ENCODE measurements at regions not wholly inside any gene's neighbourhood (a gene's known extent, or its start where the extent isn't known, plus 50 kb on each side); places are given as distances from the start of the nearest gene placed in this dataset.

DNA sequence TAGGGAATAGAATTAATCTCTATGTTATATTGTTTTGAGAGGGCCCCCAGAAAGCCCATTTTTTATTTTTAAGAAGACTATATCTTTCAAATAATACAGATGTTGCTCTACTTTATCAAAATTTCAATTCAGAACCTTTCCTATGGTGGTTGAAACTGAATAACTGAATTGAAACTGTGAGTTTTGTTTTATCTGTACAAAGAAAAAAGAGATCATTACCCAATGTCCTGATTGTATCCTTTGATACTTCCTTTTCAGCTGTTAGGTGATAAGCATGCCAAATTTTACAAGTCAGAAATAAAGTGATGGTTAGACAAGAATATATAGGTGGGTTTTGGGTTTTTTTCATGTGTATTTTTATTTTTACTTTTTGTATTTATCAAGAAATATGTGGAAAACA lies 1293.1 kb upstream of the USP15 start:
- TF ChIP-seq, protein P1, sequence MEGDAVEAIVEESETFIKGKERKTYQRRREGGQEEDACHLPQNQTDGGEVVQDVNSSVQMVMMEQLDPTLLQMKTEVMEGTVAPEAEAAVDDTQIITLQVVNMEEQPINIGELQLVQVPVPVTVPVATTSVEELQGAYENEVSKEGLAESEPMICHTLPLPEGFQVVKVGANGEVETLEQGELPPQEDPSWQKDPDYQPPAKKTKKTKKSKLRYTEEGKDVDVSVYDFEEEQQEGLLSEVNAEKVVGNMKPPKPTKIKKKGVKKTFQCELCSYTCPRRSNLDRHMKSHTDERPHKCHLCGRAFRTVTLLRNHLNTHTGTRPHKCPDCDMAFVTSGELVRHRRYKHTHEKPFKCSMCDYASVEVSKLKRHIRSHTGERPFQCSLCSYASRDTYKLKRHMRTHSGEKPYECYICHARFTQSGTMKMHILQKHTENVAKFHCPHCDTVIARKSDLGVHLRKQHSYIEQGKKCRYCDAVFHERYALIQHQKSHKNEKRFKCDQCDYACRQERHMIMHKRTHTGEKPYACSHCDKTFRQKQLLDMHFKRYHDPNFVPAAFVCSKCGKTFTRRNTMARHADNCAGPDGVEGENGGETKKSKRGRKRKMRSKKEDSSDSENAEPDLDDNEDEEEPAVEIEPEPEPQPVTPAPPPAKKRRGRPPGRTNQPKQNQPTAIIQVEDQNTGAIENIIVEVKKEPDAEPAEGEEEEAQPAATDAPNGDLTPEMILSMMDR (IDR thresholded peaks at IDR 0.05; ENCODE audit: insufficient read depth, low read length): no peak
- TF ChIP-seq POLR2AphosphoS5 (IDR thresholded peaks at IDR 0.05; ENCODE audit: low read depth): no peak
- TF ChIP-seq, protein P2, sequence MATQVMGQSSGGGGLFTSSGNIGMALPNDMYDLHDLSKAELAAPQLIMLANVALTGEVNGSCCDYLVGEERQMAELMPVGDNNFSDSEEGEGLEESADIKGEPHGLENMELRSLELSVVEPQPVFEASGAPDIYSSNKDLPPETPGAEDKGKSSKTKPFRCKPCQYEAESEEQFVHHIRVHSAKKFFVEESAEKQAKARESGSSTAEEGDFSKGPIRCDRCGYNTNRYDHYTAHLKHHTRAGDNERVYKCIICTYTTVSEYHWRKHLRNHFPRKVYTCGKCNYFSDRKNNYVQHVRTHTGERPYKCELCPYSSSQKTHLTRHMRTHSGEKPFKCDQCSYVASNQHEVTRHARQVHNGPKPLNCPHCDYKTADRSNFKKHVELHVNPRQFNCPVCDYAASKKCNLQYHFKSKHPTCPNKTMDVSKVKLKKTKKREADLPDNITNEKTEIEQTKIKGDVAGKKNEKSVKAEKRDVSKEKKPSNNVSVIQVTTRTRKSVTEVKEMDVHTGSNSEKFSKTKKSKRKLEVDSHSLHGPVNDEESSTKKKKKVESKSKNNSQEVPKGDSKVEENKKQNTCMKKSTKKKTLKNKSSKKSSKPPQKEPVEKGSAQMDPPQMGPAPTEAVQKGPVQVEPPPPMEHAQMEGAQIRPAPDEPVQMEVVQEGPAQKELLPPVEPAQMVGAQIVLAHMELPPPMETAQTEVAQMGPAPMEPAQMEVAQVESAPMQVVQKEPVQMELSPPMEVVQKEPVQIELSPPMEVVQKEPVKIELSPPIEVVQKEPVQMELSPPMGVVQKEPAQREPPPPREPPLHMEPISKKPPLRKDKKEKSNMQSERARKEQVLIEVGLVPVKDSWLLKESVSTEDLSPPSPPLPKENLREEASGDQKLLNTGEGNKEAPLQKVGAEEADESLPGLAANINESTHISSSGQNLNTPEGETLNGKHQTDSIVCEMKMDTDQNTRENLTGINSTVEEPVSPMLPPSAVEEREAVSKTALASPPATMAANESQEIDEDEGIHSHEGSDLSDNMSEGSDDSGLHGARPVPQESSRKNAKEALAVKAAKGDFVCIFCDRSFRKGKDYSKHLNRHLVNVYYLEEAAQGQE (IDR thresholded peaks at IDR 0.05; ENCODE audit: insufficient replicate concordance, low read depth): no peak
